ENCODE measurements at regions not wholly inside any gene's neighbourhood (a gene's known extent, or its start where the extent isn't known, plus 50 kb on each side); places are given as distances from the start of the nearest gene placed in this dataset.
"Not testable (repeated sequence)": the region's sequence is repeated elsewhere in the genome, so short reads cannot be mapped to it uniquely, and the experiment has no call there.

- intact Hi-C loops (cut with DNase I), result no loop called here
- no peak for DNase-seq
Observed at GRCh38 chr3:160047876-160048275, 59.2 kb downstream of the IL12A start.

- DNase-seq, result no peak
- intact Hi-C loops (cut with DNase I), result no loop called here
Observed at GRCh38 chr3:160049038-160049437, 60.4 kb downstream of the IL12A start.

DNA sequence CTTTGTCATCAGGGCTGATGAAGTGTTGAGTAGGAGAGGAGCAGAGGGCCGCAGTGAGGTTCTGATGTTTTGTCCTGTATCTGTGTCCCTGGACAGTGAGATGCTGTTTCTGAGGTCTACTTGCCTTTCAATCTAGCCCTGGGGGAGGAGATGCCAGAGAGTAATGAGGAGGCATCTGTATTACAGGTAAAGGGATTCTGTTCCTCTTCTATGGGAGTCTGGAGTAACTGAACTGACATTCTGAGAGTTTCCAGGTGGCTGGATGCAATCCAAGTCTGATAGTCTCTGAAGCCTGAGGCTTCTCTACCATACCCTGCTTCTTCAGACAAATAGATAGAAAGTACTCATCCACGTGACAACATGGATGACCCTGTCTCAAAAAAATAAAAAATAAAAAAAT, 60.9 kb downstream of the IL12A start:
- intact Hi-C loops (cut with DNase I), result no loop called here
- no peak for DNase-seq

GRCh38 chr3:160049988-160050387, 61.4 kb downstream of the IL12A start:
- DNase-seq, result no peak
- intact Hi-C loops (cut with DNase I), result no loop called here

GRCh38 chr3:160052385-160053047, 63.9 kb downstream of the IL12A start:
- no peak for DNase-seq
- intact Hi-C loops (cut with DNase I), result no loop called here

DNA sequence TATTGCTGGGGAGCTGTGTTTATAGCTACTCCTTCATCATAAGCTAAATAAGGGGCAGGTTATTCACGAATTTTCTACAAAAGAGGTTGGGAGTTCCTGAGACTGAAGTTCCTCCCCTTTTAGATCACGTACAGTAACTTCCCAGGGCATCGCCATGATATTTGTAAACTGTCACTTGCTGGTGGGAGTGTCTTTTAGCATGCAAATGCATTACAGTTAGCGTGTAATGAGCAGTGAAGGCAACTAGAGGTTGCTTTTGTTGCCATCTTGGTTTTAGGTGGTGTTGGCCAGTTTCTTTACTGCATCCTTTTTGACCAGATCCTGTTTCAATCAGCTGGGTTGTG, 64.4 kb downstream of the IL12A start:
- no peak for DNase-seq
- intact Hi-C loops (cut with DNase I), result no loop called here

DNA sequence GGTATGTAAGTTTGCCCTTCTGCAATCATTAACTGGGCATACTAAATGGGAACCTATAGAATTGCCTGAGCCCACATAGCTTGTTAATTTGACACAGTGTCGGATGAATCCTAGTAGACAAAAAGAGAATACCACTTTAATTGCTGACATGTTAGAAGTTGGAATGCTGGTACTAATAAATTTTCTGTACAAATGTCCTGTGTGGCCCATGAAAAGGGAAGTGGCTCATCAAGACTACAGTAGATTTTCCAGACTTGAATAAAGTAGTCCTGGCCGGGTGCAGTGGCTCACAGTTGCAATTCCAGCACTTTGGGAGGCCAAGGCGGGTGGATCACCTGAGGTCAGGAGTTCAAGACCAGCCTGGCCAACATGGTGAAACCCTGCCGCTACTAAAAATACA, 66.2 kb downstream of the IL12A start:
- intact Hi-C loops (cut with DNase I); DNase-seq: not testable (repeated sequence)

- no peak for DNase-seq
- intact Hi-C loops (cut with DNase I), result no loop called here
Observed at GRCh38 chr3:160055659-160056058, 67.0 kb downstream of the IL12A start.

GRCh38 chr3:160057331-160057730, 68.7 kb downstream of the IL12A start:
- DNase-seq, result no peak
- intact Hi-C loops (cut with DNase I), result no loop called here

DNA sequence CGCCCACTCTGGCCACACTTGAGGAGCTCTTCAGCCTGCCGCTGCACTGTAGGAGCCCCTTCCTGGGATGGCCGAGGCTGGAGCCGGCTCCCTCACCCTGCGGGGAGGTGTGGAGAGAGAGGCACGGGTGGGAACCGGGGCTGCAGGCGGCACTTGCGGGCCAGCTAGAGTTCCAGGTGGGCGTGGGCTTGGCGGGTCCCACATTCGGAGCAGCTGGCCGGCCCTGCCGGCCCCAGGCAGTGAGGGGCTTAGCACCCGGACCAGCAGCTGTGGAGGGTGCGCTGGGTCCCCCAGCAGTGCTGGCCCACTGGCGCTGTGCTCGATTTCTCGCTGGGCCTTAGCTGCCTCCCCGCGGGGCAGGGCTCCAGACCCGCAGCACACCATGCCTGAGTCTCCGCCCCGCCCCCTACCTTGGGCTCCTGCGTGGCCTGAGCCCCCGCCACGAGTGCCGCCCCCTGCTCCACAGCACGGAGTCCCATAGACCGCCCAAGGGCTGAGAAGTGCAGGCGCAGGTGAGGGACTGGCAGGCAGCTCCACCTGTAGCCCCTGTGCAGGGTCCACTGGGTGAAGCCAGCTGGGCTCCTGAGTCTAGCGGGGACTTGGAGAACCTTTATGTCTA, 71.9 kb downstream of the IL12A start:
- no peak for DNase-seq
- intact Hi-C loops (cut with DNase I), result no loop called here

GRCh38 chr3:160061525-160061924, 72.9 kb downstream of the IL12A start:
- no peak for DNase-seq
- intact Hi-C loops (cut with DNase I), result no loop called here

GRCh38 chr3:160065282-160065681, 76.6 kb downstream of the IL12A start:
- DNase-seq, result no peak
- intact Hi-C loops (cut with DNase I), result no loop called here

GRCh38 chr3:160065786-160066185, 77.2 kb downstream of the IL12A start:
- DNase-seq, result no peak
- intact Hi-C loops (cut with DNase I), result no loop called here

GRCh38 chr3:160069986-160070385, 81.4 kb downstream of the IL12A start:
- intact Hi-C loops (cut with DNase I), result no loop called here
- no peak for DNase-seq

GRCh38 chr3:160076519-160076918, 87.9 kb downstream of the IL12A start:
- intact Hi-C loops (cut with DNase I), result no loop called here
- DNase-seq, result no peak

DNA sequence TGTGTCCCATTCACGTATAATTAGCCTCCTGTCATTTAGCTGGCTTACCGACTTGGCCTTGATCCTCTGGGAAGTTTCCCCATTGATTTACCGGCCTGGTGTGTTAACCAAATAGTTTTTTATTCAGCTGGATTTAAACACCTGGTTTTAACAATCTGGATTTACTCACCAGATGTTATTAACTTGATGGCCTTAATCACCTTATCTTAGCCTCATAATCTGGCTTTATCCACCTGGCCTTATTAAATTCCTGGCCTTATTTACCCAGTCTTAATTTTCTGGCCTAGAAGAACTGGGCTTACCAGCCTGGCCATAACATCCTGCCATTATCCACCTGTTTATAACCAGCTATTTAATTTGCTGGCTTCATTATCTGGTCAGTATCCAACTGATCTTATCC, 89.9 kb downstream of the IL12A start:
- intact Hi-C loops (cut with DNase I), result no loop called here
- DNase-seq, result no peak

DNA sequence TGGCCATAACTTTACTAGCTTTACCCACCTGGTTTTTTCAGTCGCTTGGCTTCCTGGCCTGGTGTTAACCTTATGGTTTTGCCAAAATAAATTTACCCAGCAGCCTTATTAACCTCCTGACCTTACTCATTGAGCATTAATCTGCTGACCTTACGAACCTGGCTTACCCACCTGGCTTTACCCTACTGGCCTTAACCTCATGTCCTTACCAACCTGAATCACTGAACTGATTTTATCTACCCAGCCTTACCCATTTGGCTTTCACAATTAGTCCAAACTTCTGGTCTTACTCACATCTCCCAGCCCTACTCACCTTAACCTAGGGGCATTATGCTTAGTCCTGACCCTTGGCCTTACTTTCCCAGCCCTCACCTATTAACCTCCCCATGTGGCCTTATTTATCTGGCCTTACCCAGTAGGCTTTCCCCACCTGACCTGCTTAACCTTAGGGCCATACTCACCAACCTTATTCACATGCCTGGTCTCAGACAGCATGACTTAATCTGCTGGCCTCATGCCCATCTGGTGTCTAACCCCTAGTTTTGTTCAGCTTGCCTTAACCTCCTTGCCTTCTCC, 93.4 kb downstream of the IL12A start:
- no peak for DNase-seq
- intact Hi-C loops (cut with DNase I), result no loop called here

DNA sequence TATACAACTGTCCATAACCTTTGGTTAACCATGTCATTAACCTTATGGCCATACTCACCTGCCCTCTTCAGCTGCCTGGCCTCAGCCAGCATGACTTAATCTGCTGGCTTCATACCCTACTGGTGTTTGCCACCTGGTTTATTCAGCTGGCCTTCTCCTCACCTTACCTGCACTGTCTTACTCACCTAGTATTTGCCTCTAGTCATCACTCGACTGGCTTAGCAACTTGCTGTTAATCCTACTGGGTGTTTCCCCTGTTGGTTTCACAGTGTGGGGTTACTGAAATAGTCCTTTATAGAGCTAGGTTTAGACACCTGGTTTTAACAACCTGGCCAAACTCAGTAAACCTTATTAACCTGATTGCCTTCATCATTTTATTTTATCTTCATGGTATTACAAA, 96.4 kb downstream of the IL12A start:
- intact Hi-C loops (cut with DNase I), result no loop called here
- DNase-seq, result no peak

GRCh38 chr3:160088492-160089137, 100.0 kb downstream of the IL12A start:
- no peak for DNase-seq
- intact Hi-C loops (cut with DNase I), result no loop called here

GRCh38 chr3:160090653-160091052, 102.0 kb downstream of the IL12A start:
- DNase-seq, result no peak
- intact Hi-C loops (cut with DNase I), result no loop called here

DNA sequence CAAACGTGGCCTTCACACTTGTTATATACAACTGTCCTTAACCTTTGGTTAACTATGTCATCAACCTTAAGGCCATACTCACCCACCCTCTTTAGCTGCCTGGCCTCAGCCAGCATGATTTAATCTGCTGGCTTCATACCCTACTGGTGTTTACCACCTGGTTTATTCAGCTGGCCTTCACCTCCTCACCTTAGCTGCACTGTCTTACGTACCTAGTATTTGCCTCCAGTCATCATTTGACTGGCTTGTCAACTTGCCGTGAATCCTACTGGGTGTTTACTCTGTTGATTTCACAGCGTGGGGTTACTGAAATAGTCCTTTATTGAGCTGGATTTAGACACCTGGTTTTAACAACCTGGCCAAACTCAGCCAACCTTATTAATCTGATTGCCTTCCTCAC, 102.8 kb downstream of the IL12A start:
- no peak for DNase-seq
- intact Hi-C loops (cut with DNase I), result no loop called here

DNA sequence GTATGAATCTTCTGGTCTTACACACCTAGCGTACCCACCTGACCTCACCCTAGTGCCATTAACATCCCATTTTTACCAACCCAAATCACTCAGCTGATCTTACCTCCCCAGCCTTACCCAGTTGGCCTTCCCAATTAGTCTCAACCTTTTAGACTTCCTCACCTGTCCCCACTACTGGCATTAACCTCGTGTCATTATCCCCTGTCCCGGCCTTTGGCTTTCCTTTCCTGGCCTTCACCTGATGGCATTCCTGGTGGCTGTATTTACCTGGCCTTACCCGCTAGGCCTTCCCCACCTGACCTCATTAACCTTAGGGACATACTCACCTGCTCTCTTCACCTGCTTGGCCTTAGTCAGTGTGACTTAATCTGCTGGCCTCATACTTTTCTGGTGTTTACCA, 104.1 kb downstream of the IL12A start:
- intact Hi-C loops (cut with DNase I), result no loop called here
- no peak for DNase-seq
